NK-92 (cell line): ENCODE measurements at regions not wholly inside any gene's neighbourhood (a gene's known extent, or its start where the extent isn't known, plus 50 kb on each side); places are given as distances from the start of the nearest gene placed in this dataset.

Experiments
- DNase-seq: peaks from one replicate; lab custom pipeline; 2025; ENCODE audit not compliant: unreplicated experiment; lab: John Stamatoyannopoulos, UW

- DNase-seq, result no peak
Measured at GRCh38 chr22:48845356-48845936, 982.2 kb downstream of the BRD1 start.

GRCh38 chr22:48844056-48844675, 983.5 kb downstream of the BRD1 start:
- no peak for DNase-seq

- no peak for DNase-seq
Measured at GRCh38 chr22:48843640-48844039, 984.0 kb downstream of the BRD1 start.

- no peak for DNase-seq
Measured at GRCh38 chr22:48842976-48843375, 984.7 kb downstream of the BRD1 start.

DNA sequence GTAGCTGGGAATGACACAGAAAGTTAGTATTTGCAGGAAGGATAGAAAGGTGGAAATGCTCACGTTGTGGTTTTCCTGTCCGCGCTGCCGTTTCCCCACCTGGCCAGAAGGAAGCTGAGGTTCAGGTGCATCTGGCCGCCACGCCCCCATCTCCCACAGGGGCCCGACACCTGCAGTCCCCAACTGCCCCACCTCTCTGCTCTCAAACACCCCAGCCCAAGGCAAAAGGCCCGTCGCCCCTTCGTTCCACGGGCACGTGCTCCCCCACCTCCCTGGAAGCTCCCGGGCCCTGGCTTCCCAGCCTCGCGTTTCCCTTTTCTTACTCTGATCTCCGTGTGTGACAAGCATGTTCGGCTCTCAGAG, 985.1 kb downstream of the BRD1 start:
- DNase-seq, result no peak

GRCh38 chr22:48841881-48842582, 985.6 kb downstream of the BRD1 start:
- no peak for DNase-seq

DNA sequence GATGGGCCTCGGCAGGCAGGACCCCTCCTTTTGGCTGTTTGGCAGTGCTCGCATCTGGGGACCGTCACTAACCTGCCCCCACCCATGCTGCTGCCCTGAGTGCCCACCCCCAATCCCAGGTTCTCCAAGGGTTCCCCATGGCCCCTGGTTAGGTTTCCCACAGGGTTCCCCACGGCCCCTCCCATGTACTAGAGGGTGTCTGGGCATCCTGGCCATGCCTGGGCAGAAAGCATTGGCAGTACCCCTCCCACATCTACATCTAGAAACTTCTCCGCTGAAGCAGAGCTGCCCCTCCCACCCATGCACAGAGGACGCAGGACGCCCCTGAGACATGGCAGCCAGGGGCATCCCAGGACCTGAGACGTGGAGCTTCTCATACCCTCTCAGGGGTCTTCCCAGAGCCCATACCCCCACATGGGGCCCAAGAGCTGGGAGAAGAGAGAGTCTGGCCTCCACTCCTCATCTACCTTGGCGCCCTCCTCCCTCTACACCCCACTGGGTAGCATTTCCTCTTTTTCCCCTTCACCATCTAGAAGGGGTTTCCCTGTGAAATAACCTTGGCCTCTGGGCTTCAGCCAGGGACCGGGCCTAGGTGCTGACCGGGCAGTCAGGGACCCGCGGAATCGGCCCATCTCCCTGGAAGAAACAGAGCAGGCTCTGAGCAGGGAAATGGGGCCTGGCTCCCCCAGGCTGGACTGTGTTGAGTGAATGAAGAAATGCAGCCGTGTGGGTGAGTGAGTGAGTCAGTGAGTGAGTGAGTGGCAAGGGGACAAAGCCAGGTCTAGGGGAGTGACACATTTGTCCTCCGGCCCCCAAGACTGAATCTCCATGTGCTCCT, 987.3 kb downstream of the BRD1 start:
- DNase-seq, result no peak

DNA sequence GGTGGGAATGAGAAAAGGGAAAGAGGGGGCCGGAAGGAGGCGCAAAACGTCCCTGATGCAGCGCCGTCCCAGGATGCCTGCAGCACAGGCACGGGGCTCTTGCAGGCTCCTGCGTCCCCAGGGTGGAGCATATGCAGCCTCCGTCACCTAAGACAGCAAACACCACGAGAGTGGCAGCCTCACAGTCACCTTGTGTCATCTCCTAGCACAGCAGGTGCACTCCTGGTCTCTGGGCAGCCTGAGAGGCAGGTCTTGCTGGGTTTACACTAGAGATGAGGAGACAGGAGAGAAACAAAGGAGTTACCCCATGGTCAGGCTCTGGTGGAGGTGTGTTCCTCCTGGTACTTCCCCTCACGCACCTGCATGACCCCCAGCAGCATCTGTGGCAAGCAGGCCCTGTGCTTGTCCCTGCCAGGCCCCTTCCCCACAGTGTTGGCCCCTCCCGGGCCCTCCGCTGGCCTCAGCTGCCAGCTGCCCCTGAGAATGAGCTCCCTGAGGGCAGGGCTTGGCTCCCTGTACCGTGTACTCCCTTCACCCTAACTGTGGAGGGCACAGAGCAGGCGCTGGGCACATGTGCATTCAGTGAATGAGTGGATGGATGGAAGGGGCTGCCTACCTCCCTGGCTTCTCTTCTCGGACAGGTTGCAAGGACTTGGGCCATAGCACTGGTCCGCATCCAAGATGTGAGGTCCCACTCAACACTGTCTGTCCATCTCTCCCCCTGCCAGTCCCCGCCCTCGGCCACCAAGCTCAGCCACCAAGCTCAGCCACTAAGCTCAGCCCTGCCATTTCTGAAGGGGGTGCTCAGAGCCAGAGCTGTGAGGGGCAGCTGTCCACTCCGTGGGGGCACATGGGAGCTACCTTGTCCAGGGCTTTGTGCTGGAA, 988.6 kb downstream of the BRD1 start:
- no peak for DNase-seq

GRCh38 chr22:48838376-48838775, 989.3 kb downstream of the BRD1 start:
- DNase-seq, result no peak

- DNase-seq, result no peak
Measured at GRCh38 chr22:48837341-48837935, 990.2 kb downstream of the BRD1 start.

DNA sequence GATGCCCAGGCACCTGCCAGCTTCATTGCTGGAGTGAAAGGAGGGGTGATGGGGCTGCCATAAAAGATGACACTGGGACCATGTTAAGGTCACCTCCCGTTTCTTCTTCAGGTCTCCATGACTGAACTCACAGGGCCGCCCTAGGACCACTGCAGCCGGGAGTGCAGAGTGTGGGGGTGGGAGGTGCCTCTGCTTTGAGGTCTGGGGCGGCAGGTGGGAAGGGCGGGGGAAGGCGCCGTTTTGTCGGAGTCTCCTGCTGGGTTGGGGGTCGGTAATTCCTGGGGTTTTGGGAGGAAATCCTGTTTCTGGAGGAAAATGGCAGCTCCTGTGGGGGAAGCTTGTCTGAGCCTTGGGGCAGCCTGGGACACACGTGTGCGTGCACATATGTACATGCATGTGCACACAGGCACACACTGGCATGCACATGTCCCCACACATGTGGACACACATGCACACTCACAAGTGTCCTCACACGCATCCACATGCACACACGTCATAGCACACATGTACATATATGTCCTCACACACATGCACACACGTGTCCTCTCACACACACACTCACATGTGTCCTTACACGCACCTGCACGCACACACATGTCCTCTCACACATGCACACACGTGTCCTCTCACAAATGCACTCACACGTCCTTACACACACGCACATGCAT, 990.9 kb downstream of the BRD1 start:
- no peak for DNase-seq

DNA sequence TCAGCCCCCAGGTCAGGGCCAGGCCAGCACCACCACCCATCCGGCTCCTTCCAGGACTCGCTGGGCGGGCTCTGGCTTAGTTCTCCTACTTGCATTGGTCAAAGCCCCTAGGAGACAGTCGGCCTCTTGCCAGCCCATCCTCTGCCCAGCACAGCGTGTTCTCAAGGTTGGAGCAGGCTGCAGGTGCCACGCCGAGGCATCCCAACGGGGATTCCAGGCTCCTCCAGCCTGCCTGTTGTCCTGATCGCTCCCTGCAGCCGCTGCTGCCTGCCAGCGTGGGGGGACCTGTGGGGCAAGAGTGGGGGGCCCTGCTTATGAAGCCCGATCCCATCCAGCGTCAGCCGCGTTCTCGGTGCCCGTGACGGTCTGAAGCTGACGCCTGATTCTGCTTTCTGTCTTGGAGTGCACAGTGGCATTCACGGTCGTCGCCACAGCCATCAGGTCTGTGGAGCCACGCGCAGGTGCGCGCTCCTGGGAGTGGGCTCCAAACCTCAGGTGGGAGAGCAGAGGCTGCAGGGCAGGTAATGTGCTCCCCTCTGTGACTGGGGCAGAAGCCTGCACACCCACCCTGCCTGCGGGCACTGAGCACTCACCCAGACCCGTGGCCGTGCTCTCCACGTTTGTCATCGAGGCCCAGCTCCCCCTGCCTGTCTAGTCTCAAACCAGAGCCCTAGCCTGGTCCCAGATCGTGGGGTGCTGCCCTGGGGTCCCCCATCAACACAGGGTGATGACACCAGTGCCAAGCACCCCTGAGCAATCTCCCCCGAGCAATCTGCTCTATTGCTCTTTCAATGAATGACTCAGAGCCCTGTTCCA, 991.6 kb downstream of the BRD1 start:
- no peak for DNase-seq

GRCh38 chr22:48835364-48835763, 992.3 kb downstream of the BRD1 start:
- DNase-seq, result no peak

DNA sequence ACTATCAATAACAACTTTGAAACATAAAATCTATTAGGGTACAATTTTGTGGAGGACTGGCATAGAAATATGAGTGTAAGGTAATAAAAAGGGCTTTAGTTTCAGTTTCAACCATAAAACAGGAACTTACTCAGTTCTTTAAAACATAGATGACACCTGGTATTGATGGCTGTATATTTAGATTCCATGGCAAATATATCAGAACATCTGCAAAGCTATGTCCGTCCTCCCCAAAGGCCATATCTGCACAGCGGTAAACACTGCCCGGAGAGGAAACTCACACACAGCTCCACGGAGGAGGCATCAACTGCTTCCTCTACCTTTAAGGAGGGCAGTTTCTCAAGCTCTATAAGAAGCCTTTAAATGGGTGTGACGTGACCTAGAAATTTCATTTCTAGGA, 993.3 kb downstream of the BRD1 start:
- DNase-seq, result no peak

DNA sequence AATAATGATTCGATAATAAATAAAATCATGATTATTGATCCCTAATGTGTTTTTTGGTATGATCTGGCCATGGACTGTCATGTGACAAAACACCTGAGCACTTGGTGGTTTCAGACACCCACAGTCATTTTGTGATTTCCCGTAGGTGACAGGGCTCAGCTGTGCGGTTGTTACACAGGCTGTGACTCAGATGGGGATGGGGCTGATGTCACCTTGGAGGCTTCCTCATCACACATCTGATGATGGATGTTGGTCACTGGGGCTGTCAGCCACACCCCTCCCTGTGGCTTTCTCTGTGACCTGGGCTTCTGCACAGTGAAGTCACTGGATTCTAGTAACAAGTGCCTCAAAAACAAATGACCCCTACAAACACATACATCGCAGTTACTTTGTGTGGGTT, 995.1 kb downstream of the BRD1 start:
- no peak for DNase-seq

- no peak for DNase-seq
Measured at GRCh38 chr22:48829908-48830307, 997.8 kb downstream of the BRD1 start.

GRCh38 chr22:48828688-48829087, 999.0 kb downstream of the BRD1 start:
- DNase-seq, result no peak

DNA sequence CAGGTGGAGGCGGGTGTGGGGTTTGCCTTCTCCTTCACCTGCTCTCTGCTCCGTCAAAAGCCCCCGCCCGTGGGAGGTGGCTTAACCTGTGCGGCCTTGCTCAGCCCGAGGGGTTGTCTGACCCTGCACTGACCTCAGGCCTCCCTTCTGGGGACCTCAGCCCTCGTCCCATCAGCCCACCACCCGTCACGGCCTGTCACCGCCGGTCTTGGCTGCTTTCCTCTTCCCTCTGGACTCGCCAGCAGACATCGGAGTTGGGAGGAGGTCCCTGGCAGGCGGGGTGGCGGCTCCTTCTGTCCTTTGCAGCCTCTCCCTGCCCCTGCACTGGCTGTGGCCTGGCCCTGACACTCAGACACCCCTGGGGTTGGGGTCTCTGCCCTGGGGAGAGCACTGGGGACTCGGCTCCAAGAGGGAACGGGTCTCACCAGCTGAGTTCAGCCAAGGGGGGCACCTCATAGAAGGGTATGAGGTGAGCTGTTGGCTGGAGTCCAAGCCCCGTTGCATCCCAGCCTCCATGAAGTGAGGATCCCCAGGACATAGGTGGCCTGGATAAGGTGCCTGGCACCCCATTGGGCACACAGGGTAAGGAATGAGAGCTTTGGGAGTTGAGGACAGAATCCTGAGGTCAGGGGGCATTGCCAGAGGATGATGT, 999.6 kb downstream of the BRD1 start:
- DNase-seq, result no peak
